B cell (primary cell): ENCODE measurements at regions not wholly inside any gene's neighbourhood (a gene's known extent, or its start where the extent isn't known, plus 50 kb on each side); places are given as distances from the start of the nearest gene placed in this dataset.

Experiments used
- ATAC-seq: fragments of 200-7000 bp; cut with Tn5 transposase; one replicate; pipeline ENCODE4 v1.10.0; 2021; ENCODE audit warnings: low read depth, mild to moderate bottlenecking, moderate number of reproducible peaks, moderate library complexity
- CTCF ChIA-PET: fragments of 350-600 bp; sonication (Branson Sonifier 250); formaldehyde crosslinking; loops from one replicate; lab custom pipeline; 2021; ENCODE audit warnings: antibody characterized with exemption, inconsistent platforms; lab: Charles Lee
- POLR2A ChIA-PET: fragments of 350-600 bp; sonication (Branson Sonifier 250); formaldehyde crosslinking; loops from one replicate; lab custom pipeline; 2021; ENCODE audit warnings: antibody characterized with exemption; lab: Charles Lee
- DNase-seq: peaks from one replicate; pipeline ENCODE4 v3.0.0; 2013
- H2AFZ ChIP-seq: 2 replicates; pipeline ENCODE4 v1.6.1; 2012; ENCODE audit warnings: mild to moderate bottlenecking, low read depth, low read length; ENCODE audit not compliant: insufficient read depth, poor library complexity, severe bottlenecking
- H3K27ac ChIP-seq, 2 donors: 1 replicate in 1 of 2; 2 replicates in 1 of 2; pipeline ENCODE4 v1.5.1; 2012 to 2013; ENCODE audit warnings: low read length in 2 of 2, mild to moderate bottlenecking in 2 of 2, moderate library complexity in 1 of 2
- H3K27me3 ChIP-seq, 4 experiments: fragments of 200-600 bp in 1 of 4; sonication (generic) in 1 of 4; replicated peaks in 1 of 4; 1 replicate in 2 of 4; 2 replicates in 2 of 4; pipeline versions ENCODE4 v1.6.1 to v1.7.0; 2013 to 2016; ENCODE audit warnings: low read length in 3 of 4, mild to moderate bottlenecking in 2 of 4, mixed read lengths in 1 of 4, moderate library complexity in 1 of 4; ENCODE audit not compliant: insufficient read depth in 4 of 4, control insufficient read depth in 3 of 4; ENCODE audit errors: control extremely low read depth in 1 of 4
- H3K36me3 ChIP-seq, 2 experiments: replicated peaks in 1 of 2; 1 replicate in 1 of 2; 2 replicates in 1 of 2; pipeline versions ENCODE4 v1.6.1 to v1.7.1; 2013; ENCODE audit warnings: low read length in 1 of 2; ENCODE audit not compliant: insufficient read depth in 2 of 2, control insufficient read depth in 1 of 2; ENCODE audit errors: control extremely low read depth in 1 of 2, extremely low read depth in 1 of 2
- H3K4me1 ChIP-seq, 2 donors: fragments of 200-600 bp in 1 of 2; sonication (generic) in 1 of 2; 1 replicate in 1 of 2; 2 replicates in 1 of 2; pipeline versions ENCODE4 v1.5.1 to v1.6.1; 2013 to 2017; ENCODE audit warnings: low read length in 2 of 2; ENCODE audit not compliant: control insufficient read depth in 2 of 2, insufficient read depth in 2 of 2
- H3K4me2 ChIP-seq: replicated peaks from 2 replicates; pipeline ENCODE3; 2012; ENCODE audit warnings: mild to moderate bottlenecking, low read depth, low read length; ENCODE audit not compliant: poor library complexity, severe bottlenecking
- H3K4me3 ChIP-seq, 5 experiments: fragments of 200-600 bp in 1 of 5; sonication (generic) in 1 of 5; 1 replicate in 3 of 5; 2 replicates in 2 of 5; pipeline versions ENCODE4 v1.5.1 to v1.7.0; 2011 to 2016; ENCODE audit warnings: low read length in 4 of 5, mild to moderate bottlenecking in 4 of 5, low read depth in 2 of 5, control low read depth in 1 of 5, moderate library complexity in 1 of 5; ENCODE audit not compliant: insufficient read depth in 1 of 5; ENCODE audit errors: control extremely low read depth in 1 of 5, extremely low read depth in 1 of 5
- H3K79me2 ChIP-seq: fragments of 200-600 bp; sonication (generic); one replicate; pipeline ENCODE4 v1.6.0; 2016; ENCODE audit warnings: low read length; ENCODE audit not compliant: control insufficient read depth, insufficient read depth
- H3K9ac ChIP-seq: fragments of 200-600 bp; sonication (generic); 2 replicates; pipeline ENCODE4 v1.6.1; 2017; ENCODE audit warnings: mild to moderate bottlenecking, low read length, moderate library complexity
- H3K9me3 ChIP-seq, 3 donors: one replicate each; pipeline versions ENCODE4 v1.6.1 to v1.7.1; 2013; ENCODE audit warnings: low read length in 2 of 3; ENCODE audit not compliant: control insufficient read depth in 2 of 3, insufficient read depth in 1 of 3; ENCODE audit errors: control extremely low read depth in 1 of 3
- H4K20me1 ChIP-seq: 2 replicates; pipeline ENCODE4 v1.6.0; 2012; ENCODE audit warnings: mild to moderate bottlenecking, low read length; ENCODE audit not compliant: insufficient read depth, control insufficient read depth, poor library complexity, severe bottlenecking
- H3K27ac Mint-ChIP-seq: one replicate; pipeline ENCODE4 v1.8.0; 2021; ENCODE audit warnings: mixed read lengths
- H3K27me3 Mint-ChIP-seq: one replicate; pipeline ENCODE4 v1.8.0; 2021; ENCODE audit warnings: mixed read lengths
- H3K4me1 Mint-ChIP-seq: one replicate; pipeline ENCODE4 v1.8.0; 2021; ENCODE audit warnings: mixed read lengths
- H3K4me3 Mint-ChIP-seq: one replicate; pipeline ENCODE4 v1.8.0; 2021; ENCODE audit warnings: mixed read lengths
- H3K9me3 Mint-ChIP-seq: one replicate; pipeline ENCODE4 v1.8.0; 2022; ENCODE audit warnings: mixed read lengths; ENCODE audit not compliant: insufficient read depth
- EZH2 ChIP-seq: IDR thresholded peaks from 2 replicates; pipeline ENCODE4 v1.6.1; 2012; ENCODE audit warnings: borderline replicate concordance, low read depth, mild to moderate bottlenecking, moderate library complexity, low read length; ENCODE audit not compliant: insufficient read depth, poor library complexity, severe bottlenecking
- WGBS: methylation state at CpG from one replicate; pipeline ENCODE4 v1.1.5; 2013; ENCODE audit warnings: missing lambda C conversion rate; ENCODE audit not compliant: insufficient coverage; 5-methylcytosine and 5-hydroxymethylcytosine counted together
- intact Hi-C: fragments of 100-400 bp; cut with micrococcal nuclease; formaldehyde crosslinking; loops from one replicate; pipeline ENCODE4 v1.10.0; 2022
- TF ChIP-seq, protein P1 (sequence below): fragments of 200-600 bp; IDR thresholded peaks from one replicate; pipeline ENCODE4 v1.8.0; 2022; ENCODE audit warnings: antibody characterized with exemption, mild to moderate bottlenecking

DNA sequence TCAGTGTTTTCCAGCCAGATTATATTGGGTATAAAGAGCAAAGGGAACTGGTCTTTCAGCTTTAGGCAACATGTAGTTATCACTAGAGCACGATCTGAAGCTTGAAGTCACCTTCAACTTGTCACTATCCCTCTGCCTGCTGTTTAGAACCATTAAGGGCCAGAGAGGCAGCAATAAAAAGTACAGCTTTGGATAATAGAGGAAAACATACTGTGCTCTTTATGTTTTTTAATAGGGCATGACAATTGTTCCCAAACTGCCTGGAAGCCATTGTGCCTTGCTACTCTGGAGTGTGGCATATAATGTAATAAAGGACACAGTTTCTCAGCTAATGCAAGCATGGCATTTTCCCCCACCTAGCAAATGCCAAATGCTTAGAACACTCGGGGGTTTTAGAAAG is 1912.0 kb upstream of the RAG2 start:
- 40% methylated on average over 1 of the region's 2 CpGs for WGBS
- no peaks in the 10 kb centered on the region for H4K20me1 ChIP-seq
- no peaks in the 10 kb centered on the region for H3K4me1 ChIP-seq
- no peak overlapping the region for H3K4me3 ChIP-seq
- no peak overlapping the region for H2AFZ ChIP-seq
- Mint-ChIP-seq H3K27me3 (no peaks in the 10 kb centered on the region), H3K27ac (no peak overlapping the region), H3K4me1 (no peaks in the 10 kb centered on the region), H3K4me3 (no peak overlapping the region), H3K9me3 (no peaks in the 10 kb centered on the region)
- H3K4me2 ChIP-seq: no peak overlapping the region
- TF ChIP-seq, protein P1, sequence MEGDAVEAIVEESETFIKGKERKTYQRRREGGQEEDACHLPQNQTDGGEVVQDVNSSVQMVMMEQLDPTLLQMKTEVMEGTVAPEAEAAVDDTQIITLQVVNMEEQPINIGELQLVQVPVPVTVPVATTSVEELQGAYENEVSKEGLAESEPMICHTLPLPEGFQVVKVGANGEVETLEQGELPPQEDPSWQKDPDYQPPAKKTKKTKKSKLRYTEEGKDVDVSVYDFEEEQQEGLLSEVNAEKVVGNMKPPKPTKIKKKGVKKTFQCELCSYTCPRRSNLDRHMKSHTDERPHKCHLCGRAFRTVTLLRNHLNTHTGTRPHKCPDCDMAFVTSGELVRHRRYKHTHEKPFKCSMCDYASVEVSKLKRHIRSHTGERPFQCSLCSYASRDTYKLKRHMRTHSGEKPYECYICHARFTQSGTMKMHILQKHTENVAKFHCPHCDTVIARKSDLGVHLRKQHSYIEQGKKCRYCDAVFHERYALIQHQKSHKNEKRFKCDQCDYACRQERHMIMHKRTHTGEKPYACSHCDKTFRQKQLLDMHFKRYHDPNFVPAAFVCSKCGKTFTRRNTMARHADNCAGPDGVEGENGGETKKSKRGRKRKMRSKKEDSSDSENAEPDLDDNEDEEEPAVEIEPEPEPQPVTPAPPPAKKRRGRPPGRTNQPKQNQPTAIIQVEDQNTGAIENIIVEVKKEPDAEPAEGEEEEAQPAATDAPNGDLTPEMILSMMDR: no peak
- TF ChIP-seq EZH2: no peak
- no peaks in the 10 kb centered on the region for H3K79me2 ChIP-seq
- ChIA-PET CTCF (no interaction called here), POLR2A (no interaction called here)
- intact Hi-C loops: no loop called here
- ATAC-seq (no peak), DNase-seq (no peak)
- H3K27ac ChIP-seq: no peak overlapping the region
- H3K9ac ChIP-seq: no peak overlapping the region
- no peaks in the 10 kb centered on the region for H3K27me3 ChIP-seq
- H3K9me3 ChIP-seq: peaks cover 0 to 5% (median 4%) of the 10 kb centered on the region in 3 donors
- no peaks in the 10 kb centered on the region for H3K36me3 ChIP-seq

DNA sequence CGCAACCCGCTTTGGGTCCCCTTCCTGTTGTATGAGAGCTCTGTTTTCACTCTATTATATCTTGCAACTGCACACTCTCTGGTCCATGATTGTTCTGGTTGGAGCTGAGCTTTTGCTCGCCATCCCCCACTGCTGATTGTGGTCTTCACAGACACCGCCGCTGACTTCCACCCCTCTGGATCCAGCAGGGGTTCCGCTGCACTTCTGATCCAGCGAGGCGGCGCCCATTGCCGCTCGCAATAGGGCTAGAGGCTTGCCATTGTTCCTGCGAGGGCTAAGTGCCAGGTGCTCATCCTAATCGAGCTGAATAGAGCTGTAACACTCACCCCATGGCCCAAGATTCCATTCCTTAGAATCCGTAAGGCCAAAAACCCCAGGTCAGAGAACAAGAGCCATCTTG is 1905.8 kb upstream of the RAG2 start:
- Histone ChIP-seq H3K4me1 (no peaks in the 10 kb centered on the region), H3K27ac (no peak overlapping the region), H2AFZ (no peak overlapping the region), H3K27me3 (no peaks in the 10 kb centered on the region), H3K36me3 (no peaks in the 10 kb centered on the region), H3K4me3 (no peak overlapping the region), H3K79me2 (no peaks in the 10 kb centered on the region), H3K9me3 (peaks cover 0 to 24% (median 0%) of the 10 kb centered on the region in 3 donors), H3K9ac (no peak overlapping the region), H3K4me2 (no peak overlapping the region), H4K20me1 (no peaks in the 10 kb centered on the region)
- Mint-ChIP-seq H3K27me3 (no peaks in the 10 kb centered on the region), H3K4me1 (no peaks in the 10 kb centered on the region), H3K4me3 (no peak overlapping the region), H3K9me3 (peaks cover 3% of the 10 kb centered on the region), H3K27ac (no peak overlapping the region)
- WGBS: 99% methylated on average over 13 of the region's 14 CpGs
- intact Hi-C loops: no loop called here
- CTCF ChIA-PET: no interaction called here
- ATAC-seq (no peak), DNase-seq (no peak)
- POLR2A ChIA-PET: no interaction called here
- no peak for TF ChIP-seq EZH2
- TF ChIP-seq, protein P1: no peak
